Prostate gland (tissue), 2 donors: ENCODE measurements at regions not wholly inside any gene's neighbourhood (a gene's known extent, or its start where the extent isn't known, plus 50 kb on each side); places are given as distances from the start of the nearest gene placed in this dataset.

ENCODE experiments used
- POLR2A ChIP-seq: fragments of 450-650 bp; IDR thresholded peaks from one replicate; pipeline ENCODE4 v1.6.1; 2016; ENCODE audit warnings: antibody characterized with exemption, mild to moderate bottlenecking
- TF ChIP-seq, protein P1 (sequence below), 4 experiments: fragments of 200-600 bp in 2 of 4; fragments of 450-650 bp in 2 of 4; sonication (generic) in 2 of 4; IDR thresholded peaks; 1 replicate in 3 of 4; 2 replicates in 1 of 4; pipeline ENCODE4 v1.5.1; 2016 to 2019; ENCODE audit warnings: antibody characterized with exemption in 4 of 4, mild to moderate bottlenecking in 2 of 4, moderate library complexity in 2 of 4

- TF ChIP-seq, protein P1, sequence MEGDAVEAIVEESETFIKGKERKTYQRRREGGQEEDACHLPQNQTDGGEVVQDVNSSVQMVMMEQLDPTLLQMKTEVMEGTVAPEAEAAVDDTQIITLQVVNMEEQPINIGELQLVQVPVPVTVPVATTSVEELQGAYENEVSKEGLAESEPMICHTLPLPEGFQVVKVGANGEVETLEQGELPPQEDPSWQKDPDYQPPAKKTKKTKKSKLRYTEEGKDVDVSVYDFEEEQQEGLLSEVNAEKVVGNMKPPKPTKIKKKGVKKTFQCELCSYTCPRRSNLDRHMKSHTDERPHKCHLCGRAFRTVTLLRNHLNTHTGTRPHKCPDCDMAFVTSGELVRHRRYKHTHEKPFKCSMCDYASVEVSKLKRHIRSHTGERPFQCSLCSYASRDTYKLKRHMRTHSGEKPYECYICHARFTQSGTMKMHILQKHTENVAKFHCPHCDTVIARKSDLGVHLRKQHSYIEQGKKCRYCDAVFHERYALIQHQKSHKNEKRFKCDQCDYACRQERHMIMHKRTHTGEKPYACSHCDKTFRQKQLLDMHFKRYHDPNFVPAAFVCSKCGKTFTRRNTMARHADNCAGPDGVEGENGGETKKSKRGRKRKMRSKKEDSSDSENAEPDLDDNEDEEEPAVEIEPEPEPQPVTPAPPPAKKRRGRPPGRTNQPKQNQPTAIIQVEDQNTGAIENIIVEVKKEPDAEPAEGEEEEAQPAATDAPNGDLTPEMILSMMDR (IDR thresholded peaks at IDR 0.05) = no peak
- no peak for TF ChIP-seq POLR2A
Observed at GRCh38 chr13:47647001-47647400, 354.1 kb downstream of the SUCLA2 start.
